Activated gamma-delta T cell treated with Interleukin-2 at 50 U/mL for 16 hours (primary cell): ENCODE measurements at regions not wholly inside any gene's neighbourhood (a gene's known extent, or its start where the extent isn't known, plus 50 kb on each side); places are given as distances from the start of the nearest gene placed in this dataset.
"Not testable (repeated sequence)": the region's sequence is repeated elsewhere in the genome, so short reads cannot be mapped to it uniquely, and the experiment has no call there.

ENCODE experiments used
- DNase-seq: peaks from one replicate; pipeline ENCODE4 v3.0.0-alpha.2; 2020

- DNase-seq = no peak
These were observed 178.5 kb upstream of the TOX3 start for GRCh38 chr16:52725461-52725860.

DNA sequence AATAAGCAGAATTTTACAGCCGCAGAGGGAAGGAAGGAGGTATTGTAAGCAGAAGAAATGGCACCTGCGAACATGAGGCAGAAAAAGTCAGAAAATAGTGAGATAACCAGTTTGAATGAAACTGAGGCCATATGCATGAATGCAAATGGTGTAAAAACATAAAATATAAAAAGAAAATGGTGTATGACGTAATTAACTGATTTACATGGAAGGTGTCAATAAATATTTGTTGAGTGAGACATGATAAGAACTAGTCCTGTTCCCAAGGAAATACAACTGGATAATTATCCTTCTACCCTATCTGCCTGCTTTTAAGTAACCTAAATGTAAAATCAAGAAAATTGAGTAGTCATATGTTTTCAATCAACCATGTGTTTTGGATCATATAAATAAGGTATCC, 178.1 kb upstream of the TOX3 start:
- no peak for DNase-seq

GRCh38 chr16:52721331-52721730, 174.4 kb upstream of the TOX3 start:
- DNase-seq = no peak

GRCh38 chr16:52718046-52718445, 171.1 kb upstream of the TOX3 start:
- DNase-seq = no peak

DNA sequence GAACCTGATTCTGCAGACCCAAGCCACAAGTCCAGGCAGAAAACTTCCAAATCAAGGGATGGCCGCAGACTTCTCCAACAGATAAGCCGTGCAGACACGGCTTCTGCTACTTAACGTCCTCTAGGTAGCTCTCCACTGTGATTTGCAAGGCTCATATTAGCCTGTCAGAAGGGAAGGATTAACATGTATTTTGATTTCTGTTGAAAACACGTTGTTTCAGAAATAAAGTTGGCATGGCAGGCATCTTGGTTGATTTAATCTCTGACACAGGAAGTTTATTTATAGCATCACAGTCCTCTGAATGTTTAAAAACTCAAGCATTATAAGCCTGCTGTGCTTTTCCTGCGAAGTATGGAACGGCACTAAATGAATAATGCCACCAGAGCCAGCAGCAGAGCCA, 166.8 kb upstream of the TOX3 start:
- DNase-seq = no peak

- DNase-seq = no peak
These were observed 162.4 kb upstream of the TOX3 start for GRCh38 chr16:52709306-52709705.

- DNase-seq = no peak
These were observed 161.5 kb upstream of the TOX3 start for GRCh38 chr16:52708476-52708875.

DNA sequence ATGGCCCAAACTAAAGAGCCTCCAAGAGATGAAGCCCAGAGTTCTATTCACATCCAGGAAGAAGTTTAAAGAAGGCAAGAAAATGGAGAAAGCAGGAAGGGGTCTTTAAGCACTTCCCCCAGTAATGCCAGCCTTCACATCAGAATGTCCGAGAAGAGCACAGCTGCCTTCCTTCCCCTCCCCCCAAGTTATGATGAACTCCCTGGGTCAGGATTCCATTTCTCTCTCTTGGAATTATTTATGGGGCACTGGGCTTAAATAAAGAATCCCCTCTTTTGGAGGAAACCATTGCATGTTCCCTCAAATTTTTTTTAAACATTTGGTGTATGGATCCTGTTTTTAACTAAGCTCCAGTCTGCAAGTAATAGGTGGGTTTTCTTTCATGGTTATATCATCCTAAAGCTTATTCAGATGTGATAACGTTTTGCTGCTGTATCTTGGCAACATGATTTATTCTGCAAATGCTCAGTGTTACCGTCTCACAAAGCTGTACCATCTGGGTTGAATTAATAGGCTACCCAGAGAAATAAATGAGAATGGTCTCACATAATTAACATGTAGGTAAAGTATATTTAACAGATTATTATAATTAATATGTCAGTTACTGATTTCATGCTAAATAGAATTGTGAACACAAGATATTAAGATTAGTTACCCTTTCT, 160.9 kb upstream of the TOX3 start:
- DNase-seq = no peak

- no peak for DNase-seq
These were observed 158.2 kb upstream of the TOX3 start for GRCh38 chr16:52705122-52705521.

DNA sequence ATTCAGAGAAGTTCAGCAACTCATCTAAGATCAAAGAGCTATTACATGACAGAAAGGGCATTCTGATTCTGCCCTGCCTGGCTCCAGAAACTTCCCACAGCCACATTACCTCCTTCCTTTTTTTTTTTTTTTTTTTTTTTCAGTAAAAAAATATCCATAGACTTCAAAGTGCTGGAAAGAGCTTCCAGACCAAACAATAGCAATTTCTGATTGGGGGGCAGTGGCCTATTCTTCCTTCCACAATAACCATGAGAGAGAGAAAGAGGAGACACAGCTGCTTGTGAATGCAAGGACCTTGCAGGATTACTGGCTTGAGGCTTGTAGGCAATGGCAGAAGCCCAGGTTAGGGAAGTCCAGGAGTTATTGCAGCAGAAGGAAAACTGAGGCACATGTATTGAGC, 151.0 kb upstream of the TOX3 start:
- no peak for DNase-seq

GRCh38 chr16:52696126-52696525, 149.2 kb upstream of the TOX3 start:
- no peak for DNase-seq

DNA sequence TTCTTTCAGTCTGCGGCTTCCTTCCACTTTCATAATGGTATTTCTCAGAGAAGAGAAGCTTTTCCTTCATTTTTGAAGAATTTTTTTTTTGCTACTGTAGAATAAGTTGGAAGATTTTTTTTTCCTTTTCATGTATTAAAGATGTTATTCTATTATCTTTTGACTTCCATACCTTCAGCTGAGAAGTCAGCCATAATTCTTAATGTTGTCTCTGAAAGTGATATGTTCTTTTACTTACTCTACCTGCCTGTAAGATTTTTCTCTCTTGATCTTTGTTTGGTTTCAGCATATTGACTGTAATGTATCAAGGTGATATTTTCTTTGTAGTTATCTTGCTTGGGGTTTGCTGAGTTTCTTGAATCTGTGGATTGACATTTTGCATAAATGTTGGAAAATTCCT, 143.5 kb upstream of the TOX3 start:
- DNase-seq = no peak

- no peak for DNase-seq
These were observed 134.1 kb upstream of the TOX3 start for GRCh38 chr16:52680993-52681392.

DNA sequence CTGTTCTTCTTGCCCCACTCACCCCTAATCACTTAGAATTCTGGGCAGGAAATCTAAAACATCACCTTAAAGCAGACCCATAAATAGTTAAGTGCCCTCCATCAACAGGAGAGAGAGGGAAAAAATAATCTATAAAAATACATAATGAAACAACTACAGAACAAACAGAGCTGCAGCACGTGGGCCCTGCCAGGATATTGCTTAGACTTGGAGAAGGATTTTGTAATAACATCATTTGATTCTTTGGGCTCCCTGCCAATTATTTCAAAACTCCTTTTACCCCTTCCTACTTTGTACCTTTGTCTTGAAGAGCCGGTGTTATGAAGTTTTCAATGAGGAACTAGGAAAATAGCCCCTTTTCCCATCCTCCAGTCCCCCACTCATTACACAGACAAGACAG, 130.6 kb upstream of the TOX3 start:
- no peak for DNase-seq

DNA sequence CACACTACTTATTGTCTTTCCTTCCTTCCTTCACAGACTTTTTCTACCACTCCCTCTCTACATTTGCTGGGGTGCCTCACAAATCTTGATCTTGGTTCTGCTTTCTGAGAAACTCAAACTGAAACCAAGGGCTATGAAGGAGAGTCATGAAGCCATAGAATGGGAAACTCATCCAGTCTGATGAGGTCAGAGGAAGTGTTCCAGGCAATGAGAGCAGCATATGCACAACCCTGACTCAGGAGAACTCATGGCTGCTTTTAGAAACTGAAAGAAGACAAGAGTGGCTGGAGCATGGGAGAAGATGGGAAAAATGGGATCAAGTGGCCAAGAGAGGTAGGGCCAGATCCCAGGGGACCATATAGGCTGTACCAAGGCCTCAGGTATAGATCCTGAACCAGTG, 130.0 kb upstream of the TOX3 start:
- no peak for DNase-seq

DNA sequence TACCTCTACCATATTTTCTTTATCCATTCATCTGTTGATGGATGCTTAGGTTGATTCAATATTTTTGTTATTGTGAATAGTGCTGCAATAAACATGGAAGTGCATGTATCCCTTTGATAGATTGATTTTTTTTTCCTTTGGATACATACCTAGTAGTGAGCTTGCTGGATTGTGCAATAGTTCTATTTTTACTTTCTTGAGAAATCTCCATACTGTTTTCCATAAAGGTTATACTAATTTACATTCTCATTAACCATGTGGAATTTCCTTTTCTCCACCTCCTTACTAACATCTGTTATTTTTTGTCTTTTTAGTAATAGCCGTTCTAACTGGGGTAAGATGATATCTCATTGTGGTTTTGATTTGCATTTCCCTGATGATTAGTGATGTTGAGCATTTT, 124.6 kb upstream of the TOX3 start:
- DNase-seq = no peak

DNA sequence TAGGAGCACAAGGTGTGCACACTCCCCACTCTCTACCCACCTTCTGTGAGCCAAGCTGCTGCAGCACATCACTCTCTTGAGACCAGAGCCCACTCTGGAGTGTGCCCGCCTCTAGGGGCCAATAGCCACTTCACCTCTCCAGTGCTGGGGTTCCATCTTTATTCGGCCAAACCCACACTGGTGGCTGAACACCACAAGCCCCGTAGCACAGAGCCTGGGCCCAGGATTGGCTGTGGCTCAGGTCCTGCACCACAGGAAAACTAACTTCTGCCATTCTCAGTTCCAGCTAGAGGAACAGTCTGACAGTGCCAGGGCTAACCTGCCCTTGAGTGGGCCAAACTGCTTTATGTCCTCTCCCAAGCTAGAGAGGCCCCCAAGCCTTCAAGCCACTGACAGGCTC, 111.0 kb upstream of the TOX3 start:
- no peak for DNase-seq

- DNase-seq = not testable (repeated sequence)
These were observed 109.0 kb upstream of the TOX3 start for GRCh38 chr16:52655916-52656315.

GRCh38 chr16:52655156-52655555, 108.2 kb upstream of the TOX3 start:
- DNase-seq = not testable (repeated sequence)

DNA sequence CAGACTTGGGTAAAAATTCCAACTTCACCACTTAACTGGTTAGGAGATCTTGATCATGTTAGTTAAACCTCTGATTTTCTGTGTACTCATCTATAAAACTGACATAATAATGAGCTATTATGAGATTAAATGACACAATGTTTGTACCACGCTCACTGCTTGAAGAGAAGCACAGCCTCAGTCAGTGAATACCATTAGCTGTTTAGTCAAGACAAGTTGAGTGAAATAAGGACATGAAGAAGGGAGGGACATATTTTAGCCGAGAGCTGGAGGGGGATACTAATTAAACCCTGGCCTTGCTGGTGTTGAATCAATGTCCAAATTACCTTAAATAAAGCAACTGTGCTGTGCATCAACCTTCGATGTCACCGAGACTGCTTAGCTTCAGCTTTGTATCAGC, 105.1 kb upstream of the TOX3 start:
- DNase-seq = no peak

DNA sequence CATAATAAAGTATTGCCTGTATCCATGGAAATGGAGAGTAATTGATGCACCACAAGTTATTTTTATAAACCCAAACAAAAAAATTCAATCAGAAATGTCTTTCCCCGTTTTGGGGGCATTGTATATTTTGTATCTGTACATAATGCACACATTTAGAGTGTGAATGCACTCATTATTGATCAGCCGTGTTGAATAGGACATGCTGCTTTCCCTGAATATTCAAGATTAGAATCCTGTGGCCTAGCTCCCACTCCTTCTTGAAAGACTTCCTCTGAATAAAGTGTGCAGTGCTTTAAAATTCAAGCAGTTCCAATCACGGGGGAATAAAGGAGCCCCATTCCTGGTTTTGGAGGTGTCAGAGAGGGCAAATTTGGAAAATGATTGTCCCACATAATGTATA, 103.8 kb upstream of the TOX3 start:
- DNase-seq = no peak

- DNase-seq = no peak
These were observed 103.4 kb upstream of the TOX3 start for GRCh38 chr16:52650318-52650717.

DNA sequence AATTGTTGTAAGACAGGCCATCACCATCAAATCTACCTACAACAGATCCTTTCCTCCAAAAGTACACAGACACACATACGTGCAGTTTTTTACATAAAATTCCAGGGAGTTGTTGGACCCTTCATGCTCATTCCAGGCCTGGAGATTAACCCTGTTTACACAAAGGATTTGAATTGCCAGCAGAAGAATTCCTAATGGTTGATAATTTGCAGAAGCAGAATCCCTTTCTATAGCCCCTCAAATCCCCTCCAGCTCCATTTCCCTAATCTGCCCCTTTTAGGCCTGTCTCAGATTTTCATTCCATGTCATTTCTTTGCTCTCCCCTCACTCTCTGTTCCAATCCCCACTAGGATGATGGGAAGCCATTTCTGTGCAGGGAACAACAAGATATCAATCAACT, 102.9 kb upstream of the TOX3 start:
- no peak for DNase-seq

GRCh38 chr16:52647588-52647987, 100.6 kb upstream of the TOX3 start:
- DNase-seq = no peak

DNA sequence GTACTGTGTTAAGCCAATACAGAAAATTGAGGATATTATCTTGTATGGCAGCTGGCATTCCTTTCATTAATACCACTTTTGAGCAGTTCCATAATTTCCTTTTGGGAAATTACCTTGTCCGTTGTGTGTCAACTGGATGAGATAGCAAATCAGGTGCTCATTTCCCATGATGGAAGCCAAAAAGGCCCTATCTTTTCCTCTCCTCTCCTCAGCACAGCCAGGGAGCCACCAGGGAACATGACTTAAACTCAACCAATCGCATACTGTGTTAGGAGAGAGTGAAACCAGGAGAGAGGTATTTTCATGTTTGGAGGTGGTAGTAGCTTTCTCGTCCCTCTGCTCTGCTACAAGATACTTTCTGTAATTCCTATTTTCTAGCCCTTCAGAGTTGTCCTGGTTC, 96.1 kb upstream of the TOX3 start:
- DNase-seq = no peak

GRCh38 chr16:52634528-52634927, 87.6 kb upstream of the TOX3 start:
- no peak for DNase-seq
